ENCODE measurements at regions not wholly inside any gene's neighbourhood (a gene's known extent, or its start where the extent isn't known, plus 50 kb on each side); places are given as distances from the start of the nearest gene placed in this dataset.

GRCh38 chr1:98053471-98054366 is 132.9 kb upstream of the DPYD start:
- TF ChIP-seq CTCF (IDR thresholded peaks at IDR 0.05), result peak; percentile 84 to 99 (median 90)
- H3K27me3 ChIP-seq, result peaks cover 0 to 48% (median 11%) of the 10 kb centered on the region in 4 donors
- WGBS, 2 donors, result 3 to 4% methylated on average over 67 to 81 of the region's 81 CpGs
- DNase-seq (peak; percentile 23 to 90 (median 54)), ATAC-seq (peak; percentile 96 to 98 (median 98)), FAIRE-seq (no peak)
- intact Hi-C loops (cut with DNase I), result loop anchor here in 2 of 3 donors (10.0 kb wide), 2 partner anchors 1079 to 1089 kb away; no protein-coding TSS in a partner anchor
- H3K36me3 ChIP-seq, result no peaks in the 10 kb centered on the region
- H3K9me3 ChIP-seq, result no peaks in the 10 kb centered on the region
- H3K27ac ChIP-seq, result no peak overlapping the region
- H3K4me3 ChIP-seq, result peak overlapping the region; percentile 13 to 48 (median 32)
- peaks cover 0 to 8% (median 0%) of the 10 kb centered on the region in 3 donors for H3K4me1 ChIP-seq

- FAIRE-seq, result peak; percentile 93
- DNase-seq, result peak; percentile 33 to 76 (median 52)
- Histone ChIP-seq H3K27me3 (peaks cover 7 to 58% (median 20%) of the 10 kb centered on the region in 4 donors), H3K27ac (no peak overlapping the region), H3K36me3 (no peaks in the 10 kb centered on the region), H3K4me1 (peaks cover 0 to 9% (median 0%) of the 10 kb centered on the region in 3 donors), H3K4me3 (no peak overlapping the region), H3K9me3 (no peaks in the 10 kb centered on the region)
- peak; percentile 35 to 75 (median 70) for TF ChIP-seq CTCF (IDR thresholded peaks at IDR 0.05)
- ATAC-seq, result peak; percentile 49 to 61 (median 52)
- intact Hi-C loops (cut with DNase I), result loop anchor here in 2 of 3 donors (10.0 kb wide), 2 partner anchors 1076 to 1086 kb away; no protein-coding TSS in a partner anchor
- WGBS, 2 donors, result 0 to 2% methylated on average over 1 of the region's 1 CpG
Observed at GRCh38 chr1:98051065-98051675, 130.3 kb upstream of the DPYD start.

GRCh38 chr1:98049370-98050135 is 128.7 kb upstream of the DPYD start:
- no peak overlapping the region for H3K27ac ChIP-seq
- FAIRE-seq (no peak), ATAC-seq (no peak), DNase-seq (peak in 1 of 6 donors; percentile 36)
- WGBS, 2 donors, result 7% methylated on average over 24 of the region's 24 CpGs
- H3K4me3 ChIP-seq, result no peak overlapping the region
- peaks cover 0 to 13% (median 0%) of the 10 kb centered on the region in 3 donors for H3K4me1 ChIP-seq
- H3K27me3 ChIP-seq, result peaks cover 7 to 44% (median 20%) of the 10 kb centered on the region in 4 donors
- H3K9me3 ChIP-seq, result no peaks in the 10 kb centered on the region
- H3K36me3 ChIP-seq, result no peaks in the 10 kb centered on the region
- intact Hi-C loops (cut with DNase I), result loop anchor here in 2 of 3 donors (10.0 kb wide), 2 partner anchors 1075 to 1085 kb away; no protein-coding TSS in a partner anchor
- TF ChIP-seq CTCF (IDR thresholded peaks at IDR 0.05), result no peak

- no peak for DNase-seq
- 5 to 6% methylated on average over 16 of the region's 16 CpGs for WGBS, 2 donors
- Histone ChIP-seq H3K27me3 (peaks cover 7 to 43% (median 20%) of the 10 kb centered on the region in 4 donors), H3K9me3 (no peaks in the 10 kb centered on the region), H3K4me1 (peaks cover 0 to 13% (median 0%) of the 10 kb centered on the region in 3 donors), H3K4me3 (no peak overlapping the region), H3K27ac (no peak overlapping the region), H3K36me3 (no peaks in the 10 kb centered on the region)
- TF ChIP-seq CTCF (IDR thresholded peaks at IDR 0.05), result no peak
- intact Hi-C loops (cut with DNase I), result no loop called here
- no peak for FAIRE-seq
- no peak for ATAC-seq
Observed at GRCh38 chr1:98048751-98049325, 128.0 kb upstream of the DPYD start.

All from pancreas (tissue), 10 donors.